ACC112 (cell line): ENCODE measurements at regions not wholly inside any gene's neighbourhood (a gene's known extent, or its start where the extent isn't known, plus 50 kb on each side); places are given as distances from the start of the nearest gene placed in this dataset.

Source experiments
- H2AFZ ChIP-seq: fragments of 200-600 bp; sonication (generic); one replicate; pipeline ENCODE4 v1.6.0; 2017; ENCODE audit warnings: antibody characterized with exemption, low read length; ENCODE audit not compliant: unreplicated experiment
- H3K27ac ChIP-seq: fragments of 200-600 bp; sonication (generic); 2 replicates; pipeline ENCODE4 v1.5.1; 2014; ENCODE audit warnings: low read depth, mild to moderate bottlenecking, antibody characterized with exemption, low read length, moderate library complexity
- H3K27me3 ChIP-seq: fragments of 200-600 bp; sonication (generic); 2 replicates; pipeline ENCODE4 v1.6.1; 2014; ENCODE audit warnings: mild to moderate bottlenecking, antibody characterized with exemption, low read length, moderate library complexity, mixed read lengths; ENCODE audit not compliant: insufficient read depth
- H3K36me3 ChIP-seq: fragments of 200-600 bp; sonication (generic); 2 replicates; pipeline ENCODE4 v1.6.1; 2016; ENCODE audit warnings: mild to moderate bottlenecking, antibody characterized with exemption, low read length, moderate library complexity, mixed read lengths; ENCODE audit not compliant: insufficient read depth
- H3K4me1 ChIP-seq: fragments of 200-600 bp; sonication (generic); one replicate; pipeline ENCODE4 v1.6.1; 2016; ENCODE audit warnings: low read length, mixed read lengths; ENCODE audit not compliant: insufficient read depth, unreplicated experiment, control insufficient read depth
- H3K4me3 ChIP-seq: fragments of 200-600 bp; sonication (generic); 2 replicates; pipeline ENCODE4 v1.5.1; 2014; ENCODE audit warnings: mild to moderate bottlenecking, low read depth, low read length
- H3K79me2 ChIP-seq: fragments of 200-600 bp; sonication (generic); one replicate; pipeline ENCODE4 v1.6.0; 2016; ENCODE audit warnings: low read length; ENCODE audit not compliant: control insufficient read depth, unreplicated experiment, insufficient read depth

- H3K27ac ChIP-seq: no peak overlapping the region
- no peaks in the 10 kb centered on the region for H3K36me3 ChIP-seq
- no peaks in the 10 kb centered on the region for H3K27me3 ChIP-seq
- H3K79me2 ChIP-seq: no peaks in the 10 kb centered on the region
- peak overlapping the region; percentile 49; the same call in 1 of the 2 replicates for H3K4me3 ChIP-seq
- no peaks in the 10 kb centered on the region for H3K4me1 ChIP-seq
- H2AFZ ChIP-seq: no peak overlapping the region
Measured at GRCh38 chr4:162245051-162245450, 81.3 kb upstream of the FSTL5 start.

DNA sequence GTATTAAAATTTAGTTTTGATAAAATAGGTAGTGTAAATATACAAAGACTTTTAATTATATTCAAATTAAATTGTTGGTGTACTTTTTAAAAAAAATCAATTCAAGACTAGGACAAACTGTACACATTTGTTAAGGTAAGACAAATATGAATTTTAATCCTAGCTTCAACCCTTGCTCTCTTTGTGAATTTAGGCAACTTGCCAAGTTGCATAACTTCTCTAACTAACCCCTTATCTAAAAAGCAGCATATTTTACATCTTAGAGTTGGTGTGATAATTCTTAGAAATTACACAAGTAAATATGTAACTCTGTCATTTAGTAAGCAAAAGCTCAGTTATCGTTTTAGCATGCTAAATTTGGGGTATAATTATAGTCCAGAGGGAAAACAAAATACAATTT, 78.1 kb upstream of the FSTL5 start:
- Histone ChIP-seq H3K4me1 (no peaks in the 10 kb centered on the region), H3K4me3 (no peak overlapping the region), H2AFZ (no peak overlapping the region), H3K36me3 (no peaks in the 10 kb centered on the region), H3K27me3 (no peaks in the 10 kb centered on the region), H3K27ac (no peak overlapping the region), H3K79me2 (no peaks in the 10 kb centered on the region)

DNA sequence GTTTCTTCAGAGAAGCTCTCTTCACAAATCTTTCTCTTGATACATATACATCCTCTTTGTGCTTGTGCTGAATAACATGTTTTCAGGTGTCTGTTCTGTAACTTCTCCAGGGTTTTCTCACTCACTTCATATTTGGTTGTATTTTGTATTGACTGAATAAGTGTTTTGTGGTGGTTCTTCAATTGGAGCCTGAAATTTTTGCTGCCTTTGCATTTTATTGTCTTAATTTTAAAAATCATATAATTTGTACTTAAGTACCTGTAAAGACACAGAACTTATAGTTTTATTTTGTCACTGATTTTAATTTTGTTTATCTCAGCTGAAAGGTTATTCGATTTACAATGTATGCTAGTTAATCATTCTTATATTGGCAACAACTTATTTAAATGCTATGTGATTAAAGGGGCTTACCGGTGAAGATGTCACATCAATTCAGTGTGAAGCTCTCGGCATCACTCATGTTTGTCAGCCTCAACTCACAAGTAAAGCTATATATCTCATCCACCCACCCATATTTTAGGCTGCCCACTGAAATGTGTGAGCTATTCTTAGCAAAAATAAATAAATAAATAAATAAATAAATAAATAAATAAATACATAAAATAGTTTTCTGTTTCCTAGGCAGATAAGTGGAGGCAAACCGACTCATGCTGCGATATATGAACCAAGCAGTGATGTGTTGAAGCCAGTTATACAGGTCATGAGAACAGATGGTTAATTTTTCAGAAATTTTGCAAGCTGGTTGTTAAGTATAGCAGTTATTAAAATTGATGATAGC, 76.4 kb upstream of the FSTL5 start:
- Histone ChIP-seq H3K4me1 (no peaks in the 10 kb centered on the region), H3K36me3 (no peaks in the 10 kb centered on the region), H3K4me3 (no peak overlapping the region), H3K27me3 (no peaks in the 10 kb centered on the region), H3K27ac (no peak overlapping the region), H2AFZ (no peak overlapping the region), H3K79me2 (no peaks in the 10 kb centered on the region)

- H3K79me2 ChIP-seq: no peaks in the 10 kb centered on the region
- H2AFZ ChIP-seq: no peak overlapping the region
- H3K36me3 ChIP-seq: no peaks in the 10 kb centered on the region
- no peaks in the 10 kb centered on the region for H3K27me3 ChIP-seq
- no peak overlapping the region for H3K27ac ChIP-seq
- H3K4me3 ChIP-seq: no peak overlapping the region
- H3K4me1 ChIP-seq: no peaks in the 10 kb centered on the region
Measured at GRCh38 chr4:162237676-162238075, 73.9 kb upstream of the FSTL5 start.

- H3K27me3 ChIP-seq: no peaks in the 10 kb centered on the region
Measured at GRCh38 chr4:162234595-162234994, 70.8 kb upstream of the FSTL5 start.

GRCh38 chr4:162232349-162232748, 68.5 kb upstream of the FSTL5 start:
- Histone ChIP-seq H3K27me3 (no peaks in the 10 kb centered on the region), H3K36me3 (no peaks in the 10 kb centered on the region), H3K27ac (no peak overlapping the region), H3K4me3 (no peak overlapping the region), H3K4me1 (no peaks in the 10 kb centered on the region), H3K79me2 (no peaks in the 10 kb centered on the region), H2AFZ (no peak overlapping the region)

More at GRCh38 chr4:162234595-162234994, 70.8 kb upstream of the FSTL5 start:
- Histone ChIP-seq H3K27ac (no peak overlapping the region), H3K36me3 (no peaks in the 10 kb centered on the region), H2AFZ (no peak overlapping the region), H3K4me1 (no peaks in the 10 kb centered on the region), H3K4me3 (no peak overlapping the region), H3K79me2 (no peaks in the 10 kb centered on the region)

- Histone ChIP-seq H3K79me2 (no peaks in the 10 kb centered on the region), H3K4me3 (no peak overlapping the region), H3K27me3 (no peaks in the 10 kb centered on the region), H3K36me3 (no peaks in the 10 kb centered on the region), H3K4me1 (no peaks in the 10 kb centered on the region), H2AFZ (no peak overlapping the region), H3K27ac (no peak overlapping the region)
Measured at GRCh38 chr4:162229670-162230069, 65.9 kb upstream of the FSTL5 start.

DNA sequence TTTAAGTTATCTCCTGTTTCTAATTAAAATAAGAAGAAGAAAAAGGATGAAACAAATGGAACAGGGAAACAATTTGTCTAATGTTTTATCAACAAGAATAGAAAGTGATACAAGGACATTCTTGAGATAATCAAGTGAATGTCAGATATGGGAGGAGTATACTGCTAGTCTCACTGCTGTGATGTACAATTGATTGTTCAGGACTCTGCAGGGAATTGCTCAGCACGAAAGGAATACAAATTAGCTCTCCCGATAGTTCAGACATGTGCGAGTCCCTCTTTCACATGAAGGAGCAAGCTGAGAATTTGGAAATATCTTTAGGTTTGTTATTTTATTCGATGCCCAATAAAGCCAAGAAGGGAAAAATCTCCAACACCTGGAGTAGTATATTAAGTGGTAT, 57.3 kb upstream of the FSTL5 start:
- Histone ChIP-seq H3K27me3 (no peaks in the 10 kb centered on the region), H2AFZ (no peak overlapping the region), H3K27ac (no peak overlapping the region)

More for the DNA sequence above, 57.3 kb upstream of the FSTL5 start:
- Histone ChIP-seq H3K4me3 (no peak overlapping the region), H3K79me2 (no peaks in the 10 kb centered on the region), H3K4me1 (no peaks in the 10 kb centered on the region), H3K36me3 (no peaks in the 10 kb centered on the region)
